Brain microvascular endothelial cell (primary cell): ENCODE measurements at regions not wholly inside any gene's neighbourhood (a gene's known extent, or its start where the extent isn't known, plus 50 kb on each side); places are given as distances from the start of the nearest gene placed in this dataset.

Experiments
- DNase-seq: peaks from one replicate; pipeline ENCODE4 v3.0.0-alpha.2; 2020
- H3K27ac ChIP-seq: fragments of 250-450 bp; sonication (Bioruptor Pico); 2 replicates; pipeline ENCODE4 v1.5.1; 2020; ENCODE audit warnings: mild to moderate bottlenecking, moderate library complexity
- H3K27me3 ChIP-seq: fragments of 250-450 bp; sonication (Bioruptor Pico); replicated peaks from 2 replicates; pipeline ENCODE4 v1.5.1; 2020; ENCODE audit warnings: mild to moderate bottlenecking
- H3K36me3 ChIP-seq: fragments of 250-450 bp; sonication (Bioruptor Pico); replicated peaks from 2 replicates; pipeline ENCODE4 v1.5.1; 2020; ENCODE audit warnings: mild to moderate bottlenecking
- H3K4me3 ChIP-seq: 2 replicates; pipeline ENCODE4 v1.5.1; 2011; ENCODE audit warnings: low read depth, mild to moderate bottlenecking, control low read depth, low read length, moderate library complexity
- in situ Hi-C: cut with HindIII; loops from 2 replicates; pipeline ENCODE4 v1.10.0; 2017; ENCODE audit warnings: low sequenced_read_pairs, low pct_ligation_motif_present
- TF ChIP-seq, protein P1 (sequence below): IDR thresholded peaks from 2 replicates; pipeline ENCODE4 v1.5.1; 2011; ENCODE audit warnings: low read depth, mild to moderate bottlenecking, moderate library complexity, low read length, control low read depth, inconsistent platforms; ENCODE audit errors: missing control alignments

DNA sequence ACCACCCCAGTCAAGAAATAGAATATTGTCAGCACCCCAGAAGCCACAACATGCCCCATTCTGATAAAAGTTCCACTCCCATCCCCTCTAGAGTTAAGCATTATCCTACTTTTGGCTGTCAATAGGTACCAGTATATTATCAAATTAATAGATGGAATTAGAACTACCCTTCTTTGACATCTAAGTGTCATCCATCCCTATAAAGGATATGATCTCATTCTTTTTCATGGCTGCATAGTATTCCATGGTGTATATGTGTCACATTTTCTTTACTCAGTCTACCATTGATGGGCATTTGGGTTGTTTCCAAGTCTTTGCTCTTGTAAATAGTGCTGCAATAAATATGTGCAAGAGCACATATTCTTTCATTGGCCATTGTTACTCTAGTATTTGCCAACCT is 246.2 kb downstream of the SEC23A start:
- no peaks in the 10 kb centered on the region for H3K27me3 ChIP-seq
- no peaks in the 10 kb centered on the region for H3K36me3 ChIP-seq
- TF ChIP-seq, protein P1, sequence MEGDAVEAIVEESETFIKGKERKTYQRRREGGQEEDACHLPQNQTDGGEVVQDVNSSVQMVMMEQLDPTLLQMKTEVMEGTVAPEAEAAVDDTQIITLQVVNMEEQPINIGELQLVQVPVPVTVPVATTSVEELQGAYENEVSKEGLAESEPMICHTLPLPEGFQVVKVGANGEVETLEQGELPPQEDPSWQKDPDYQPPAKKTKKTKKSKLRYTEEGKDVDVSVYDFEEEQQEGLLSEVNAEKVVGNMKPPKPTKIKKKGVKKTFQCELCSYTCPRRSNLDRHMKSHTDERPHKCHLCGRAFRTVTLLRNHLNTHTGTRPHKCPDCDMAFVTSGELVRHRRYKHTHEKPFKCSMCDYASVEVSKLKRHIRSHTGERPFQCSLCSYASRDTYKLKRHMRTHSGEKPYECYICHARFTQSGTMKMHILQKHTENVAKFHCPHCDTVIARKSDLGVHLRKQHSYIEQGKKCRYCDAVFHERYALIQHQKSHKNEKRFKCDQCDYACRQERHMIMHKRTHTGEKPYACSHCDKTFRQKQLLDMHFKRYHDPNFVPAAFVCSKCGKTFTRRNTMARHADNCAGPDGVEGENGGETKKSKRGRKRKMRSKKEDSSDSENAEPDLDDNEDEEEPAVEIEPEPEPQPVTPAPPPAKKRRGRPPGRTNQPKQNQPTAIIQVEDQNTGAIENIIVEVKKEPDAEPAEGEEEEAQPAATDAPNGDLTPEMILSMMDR = no peak
- DNase-seq = no peak
- in situ Hi-C loops = no loop called here
- H3K27ac ChIP-seq = no peak overlapping the region
- H3K4me3 ChIP-seq = no peak overlapping the region

DNA sequence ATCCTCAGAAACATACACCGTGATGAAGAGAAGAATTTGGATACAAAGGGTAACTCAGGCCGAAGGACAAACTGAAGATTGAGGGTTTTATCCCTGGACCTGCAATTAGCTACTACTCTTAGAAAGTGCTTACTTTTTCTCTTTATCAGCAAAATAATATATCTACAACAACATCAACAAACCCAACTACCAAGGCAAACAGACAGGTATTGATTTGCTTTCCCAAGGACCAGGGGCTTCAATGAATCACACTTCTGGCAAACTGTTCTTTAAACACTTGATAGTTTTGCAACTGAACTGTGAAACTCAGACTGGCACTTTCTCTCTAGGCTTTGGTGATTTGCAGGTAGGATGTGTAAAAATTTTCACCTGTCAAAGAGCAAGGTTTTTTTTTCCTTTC is 247.5 kb downstream of the SEC23A start:
- Histone ChIP-seq H3K4me3 (no peak overlapping the region), H3K27ac (no peak overlapping the region), H3K27me3 (no peaks in the 10 kb centered on the region), H3K36me3 (no peaks in the 10 kb centered on the region)
- DNase-seq = no peak
- TF ChIP-seq, protein P1 = no peak
- in situ Hi-C loops = no loop called here

DNA sequence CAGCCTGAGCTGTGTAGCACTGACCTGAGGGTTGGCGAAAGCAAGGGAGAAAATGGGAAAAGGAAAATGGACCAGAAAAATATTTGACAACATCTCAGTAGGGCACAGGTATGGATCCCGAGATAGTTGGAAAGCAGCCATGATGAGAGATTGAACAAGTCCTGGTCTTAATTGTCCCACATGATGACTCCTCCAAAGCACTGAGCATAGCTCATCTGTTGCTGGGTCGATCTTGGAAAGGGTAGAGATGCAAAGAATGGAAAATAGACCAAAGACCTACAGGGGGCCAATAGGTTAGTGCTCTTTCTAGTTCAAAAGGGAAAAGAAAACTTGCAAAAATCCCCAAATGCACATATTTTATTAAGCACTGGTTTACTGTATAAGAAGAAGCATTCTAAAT is 251.9 kb downstream of the SEC23A start:
- Histone ChIP-seq H3K27ac (no peak overlapping the region), H3K27me3 (no peaks in the 10 kb centered on the region), H3K4me3 (no peak overlapping the region), H3K36me3 (no peaks in the 10 kb centered on the region)
- in situ Hi-C loops = no loop called here
- TF ChIP-seq, protein P1 = no peak
- no peak for DNase-seq

DNA sequence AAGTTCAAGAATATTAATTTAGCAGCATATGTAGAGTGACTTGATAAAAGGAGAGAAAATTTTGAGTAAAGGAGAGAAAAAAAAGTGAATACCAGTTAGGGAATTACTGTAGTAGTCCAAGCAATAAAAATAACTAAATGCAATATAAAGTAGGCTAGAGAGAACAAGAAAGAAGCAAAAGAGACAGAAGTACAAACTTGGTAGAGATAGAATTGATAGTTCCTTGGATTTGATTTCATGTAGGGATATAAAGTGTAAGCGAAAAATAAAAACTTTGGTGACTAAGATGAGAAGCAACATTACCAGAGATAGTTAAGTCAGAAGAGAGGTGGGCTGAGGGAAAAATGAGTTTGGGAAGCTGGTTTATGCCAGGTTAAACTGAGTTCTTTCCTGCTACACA is 252.4 kb downstream of the SEC23A start:
- no peaks in the 10 kb centered on the region for H3K36me3 ChIP-seq
- H3K4me3 ChIP-seq = no peak overlapping the region
- DNase-seq = no peak
- in situ Hi-C loops = no loop called here
- H3K27me3 ChIP-seq = no peaks in the 10 kb centered on the region
- no peak overlapping the region for H3K27ac ChIP-seq
- TF ChIP-seq, protein P1 = no peak

DNA sequence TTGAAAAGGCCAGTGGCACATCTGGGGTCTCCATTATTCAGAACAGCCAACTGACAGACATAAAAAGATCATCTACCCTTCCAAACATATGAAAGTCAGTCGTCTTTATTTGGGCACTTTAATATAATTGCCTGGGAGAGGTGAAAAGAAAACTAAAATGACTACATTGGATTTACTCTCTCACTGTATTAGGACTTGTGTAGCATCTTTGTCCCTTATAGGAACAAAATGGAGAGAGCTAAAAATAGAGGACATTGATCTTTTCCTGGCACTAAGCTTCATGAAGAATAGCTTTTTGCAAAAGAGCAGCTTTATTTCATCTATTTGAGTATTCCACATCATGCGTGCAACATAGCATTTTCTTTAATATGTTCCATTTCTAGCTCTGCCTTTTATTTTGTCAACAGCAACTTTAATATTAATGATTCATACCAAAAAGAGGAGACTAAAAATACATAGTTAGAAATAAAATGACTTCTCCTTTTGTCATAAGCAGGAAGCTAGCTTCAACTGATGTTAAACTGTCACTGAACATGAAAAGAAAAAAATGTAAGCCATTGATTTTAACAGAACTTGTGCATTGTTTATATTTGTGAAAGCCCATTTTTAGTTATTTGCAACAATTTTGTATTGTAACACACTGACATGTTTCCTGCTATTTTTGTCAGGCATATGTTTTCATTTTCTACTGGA is 254.6 kb downstream of the SEC23A start:
- no peak for DNase-seq
- TF ChIP-seq, protein P1 = no peak
- in situ Hi-C loops = no loop called here
- no peak overlapping the region for H3K27ac ChIP-seq
- H3K4me3 ChIP-seq = no peak overlapping the region
- H3K27me3 ChIP-seq = no peaks in the 10 kb centered on the region
- no peaks in the 10 kb centered on the region for H3K36me3 ChIP-seq

DNA sequence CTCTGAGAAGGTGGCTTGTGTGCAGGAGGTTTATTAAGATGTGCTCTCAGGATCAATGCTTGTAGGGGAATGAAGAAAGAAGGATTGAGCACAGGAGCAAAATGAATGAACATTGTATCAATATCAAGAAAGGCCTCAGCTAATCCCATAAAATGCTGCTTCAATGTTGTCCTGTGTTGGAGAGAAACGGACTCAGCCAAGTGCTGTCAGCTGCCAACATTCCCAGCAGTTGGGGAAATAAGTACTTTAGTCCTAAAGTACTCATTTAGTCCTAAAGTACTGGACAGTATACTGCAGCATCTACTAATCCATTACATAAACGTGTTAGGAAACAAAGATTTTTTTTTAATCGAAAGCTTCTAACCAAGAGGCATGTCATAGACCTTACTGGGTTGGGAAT is 255.9 kb downstream of the SEC23A start:
- Histone ChIP-seq H3K4me3 (no peak overlapping the region), H3K27me3 (no peaks in the 10 kb centered on the region), H3K36me3 (no peaks in the 10 kb centered on the region), H3K27ac (no peak overlapping the region)
- TF ChIP-seq, protein P1 = no peak
- DNase-seq = no peak
- in situ Hi-C loops = no loop called here
